ENCODE measurements at regions not wholly inside any gene's neighbourhood (a gene's known extent, or its start where the extent isn't known, plus 50 kb on each side); places are given as distances from the start of the nearest gene placed in this dataset.

DNA sequence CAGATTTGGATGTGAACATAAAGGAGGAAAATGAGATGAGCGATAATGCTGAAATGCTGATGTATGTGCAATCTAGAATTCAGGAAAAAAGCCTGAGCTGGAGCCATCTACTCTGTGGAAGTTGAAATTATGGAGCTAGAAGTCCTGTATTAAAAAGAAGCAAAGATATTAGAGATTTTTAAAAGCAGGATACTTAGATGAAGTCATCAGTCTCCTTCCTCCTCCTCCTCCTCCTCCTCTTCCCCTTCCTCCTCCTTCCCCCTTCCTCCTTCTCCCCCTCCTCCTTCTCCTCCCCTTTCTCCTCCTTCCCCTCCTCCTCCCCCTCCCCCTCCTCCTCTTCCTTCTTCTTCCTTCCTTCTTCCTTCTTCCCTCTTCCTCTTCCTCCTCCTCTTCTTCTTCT, 823.8 kb upstream of the CA10 start:
- intact Hi-C loops (cut with micrococcal nuclease): no loop called here
- RAD21 ChIA-PET (ENCODE audit: low non-redundant PET in 1 of 2, low total read pairs in 2 of 2, uncharacterized antibody in 2 of 2, unreplicated experiment in 2 of 2): no interaction called here

DNA sequence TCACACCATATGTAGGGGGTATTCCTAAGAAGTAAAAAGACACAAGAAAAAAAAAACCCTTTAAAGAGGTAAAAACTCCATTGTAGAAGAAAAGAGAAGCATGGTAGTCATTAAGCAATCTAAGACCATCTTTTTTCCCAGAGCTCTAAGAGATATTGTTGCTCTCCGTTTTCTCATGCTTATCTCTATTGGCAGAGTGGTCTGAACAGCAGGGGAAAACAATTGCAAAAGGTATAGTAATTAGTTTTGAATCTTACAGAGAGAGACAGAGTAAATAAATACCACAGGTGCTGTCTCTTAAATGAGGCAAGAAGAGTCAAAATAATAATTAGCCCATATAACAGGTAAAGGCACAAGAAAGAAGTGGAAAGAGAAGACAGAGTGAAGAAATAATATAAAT, 821.4 kb upstream of the CA10 start:
- Histone ChIP-seq H3K9ac (ENCODE audit: low read length) (no peak overlapping the region), H3K4me3 (replicated peaks in 1 of 2; ENCODE audit: low read depth in 1 of 2, low read length in 2 of 2) (no peak overlapping the region), H3K4me1 (ENCODE audit: control insufficient read depth in 1 of 2, insufficient read depth in 2 of 2, low read length in 2 of 2) (no peaks in the 10 kb centered on the region), H4K20me1 (ENCODE audit: insufficient read depth) (no peaks in the 10 kb centered on the region), H3K27me3 (ENCODE audit: insufficient read depth, low read length) (no peaks in the 10 kb centered on the region), H2AFZ (ENCODE audit: low read depth, low read length, poor library complexity, severe bottlenecking) (no peak overlapping the region), H3K9me3 (ENCODE audit: control insufficient read depth in 1 of 2, insufficient read depth in 1 of 2, low read depth in 1 of 2, low read length in 2 of 2) (peaks cover 41 to 66% of the 10 kb centered on the region in 2 experiments; a peak in 3 of 4 replicates), H3K9me2 (ENCODE audit: insufficient read depth) (no peaks in the 10 kb centered on the region), H3K27ac (ENCODE audit: low read depth, low read length) (no peak overlapping the region), H3K79me2 (ENCODE audit: insufficient read depth, low read length) (no peaks in the 10 kb centered on the region), H3K36me3 (ENCODE audit: control insufficient read depth in 1 of 2, insufficient read depth in 2 of 2, low read length in 2 of 2) (no peaks in the 10 kb centered on the region), H3K4me2 (ENCODE audit: low read length) (no peak overlapping the region)
- intact Hi-C loops (cut with micrococcal nuclease): no loop called here
- ATAC-seq (no peak), DNase-seq (ENCODE audit: low read depth, low spot score) (no peak)
- ChIA-PET CTCF (no interaction called here), POLR2A (no interaction called here), RAD21 (ENCODE audit: low non-redundant PET in 1 of 2, low total read pairs in 2 of 2, uncharacterized antibody in 2 of 2, unreplicated experiment in 2 of 2) (no interaction called here)
- no TSS peak for BruUV-seq (replicated peaks)
- TF ChIP-seq ELF1 (IDR thresholded peaks at IDR 0.05; ENCODE audit: borderline replicate concordance, low read depth) (no peak), ZBTB33 (IDR thresholded peaks at IDR 0.05; ENCODE audit: extremely low read depth, insufficient replicate concordance, low read length) (no peak), JUND (IDR thresholded peaks at IDR 0.05) (no peak), RAD21 (IDR thresholded peaks at IDR 0.05; ENCODE audit: low read depth) (no peak), POLR2A (IDR thresholded peaks at IDR 0.05; ENCODE audit: borderline replicate concordance, extremely low read depth, insufficient read depth, insufficient read length) (no peak), ZNF274 (IDR thresholded peaks at IDR 0.05; ENCODE audit: low read depth, low read length) (no peak), MAX (IDR thresholded peaks at IDR 0.05) (no peak), SIN3A (IDR thresholded peaks at IDR 0.05; ENCODE audit: low read depth) (no peak)
- TF ChIP-seq, protein P1, sequence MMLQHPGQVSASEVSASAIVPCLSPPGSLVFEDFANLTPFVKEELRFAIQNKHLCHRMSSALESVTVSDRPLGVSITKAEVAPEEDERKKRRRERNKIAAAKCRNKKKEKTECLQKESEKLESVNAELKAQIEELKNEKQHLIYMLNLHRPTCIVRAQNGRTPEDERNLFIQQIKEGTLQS (IDR thresholded peaks at IDR 0.05): no peak

More for the DNA sequence above, 823.8 kb upstream of the CA10 start:
- Histone ChIP-seq H3K27ac (ENCODE audit: low read depth, low read length) (no peak overlapping the region), H3K4me1 (ENCODE audit: control insufficient read depth in 1 of 2, insufficient read depth in 2 of 2, low read length in 2 of 2) (no peaks in the 10 kb centered on the region), H2AFZ (ENCODE audit: low read depth, low read length, poor library complexity, severe bottlenecking) (no peak overlapping the region), H3K79me2 (ENCODE audit: insufficient read depth, low read length) (no peaks in the 10 kb centered on the region), H4K20me1 (ENCODE audit: insufficient read depth) (no peaks in the 10 kb centered on the region), H3K9ac (ENCODE audit: low read length) (no peak overlapping the region), H3K4me3 (replicated peaks in 1 of 2; ENCODE audit: low read depth in 1 of 2, low read length in 2 of 2) (no peak overlapping the region), H3K36me3 (ENCODE audit: control insufficient read depth in 1 of 2, insufficient read depth in 2 of 2, low read length in 2 of 2) (no peaks in the 10 kb centered on the region), H3K27me3 (ENCODE audit: insufficient read depth, low read length) (no peaks in the 10 kb centered on the region), H3K9me2 (ENCODE audit: insufficient read depth) (no peaks in the 10 kb centered on the region), H3K4me2 (ENCODE audit: low read length) (no peak overlapping the region), H3K9me3 (ENCODE audit: control insufficient read depth in 1 of 2, insufficient read depth in 1 of 2, low read depth in 1 of 2, low read length in 2 of 2) (peaks cover 38 to 74% of the 10 kb centered on the region in 2 experiments; a peak in 3 of 4 replicates)
- no TSS peak for BruUV-seq (replicated peaks)
- POLR2A ChIA-PET: no interaction called here
- TF ChIP-seq MAX (IDR thresholded peaks at IDR 0.05): no peak
- TF ChIP-seq CBX3 (IDR thresholded peaks at IDR 0.05; ENCODE audit: low read depth): no peak
- no peak for TF ChIP-seq ZBTB33 (IDR thresholded peaks at IDR 0.05; ENCODE audit: extremely low read depth, insufficient replicate concordance, low read length)
- CTCF ChIA-PET: no interaction called here
- DNase-seq (ENCODE audit: low read depth, low spot score) (no peak), ATAC-seq (no peak)

Measured in HCT116 (cell line).